Right lobe of liver (tissue), 4 donors: ENCODE measurements at regions not wholly inside any gene's neighbourhood (a gene's known extent, or its start where the extent isn't known, plus 50 kb on each side); places are given as distances from the start of the nearest gene placed in this dataset.

Experiments
- CTCF ChIP-seq, 4 donors: fragments of 200-600 bp in 3 of 4; fragments of 450-650 bp in 1 of 4; IDR thresholded peaks; one replicate each; pipeline versions ENCODE4 v1.5.1 to v1.8.0; 2016 to 2022; ENCODE audit warnings: antibody characterized with exemption in 4 of 4, mild to moderate bottlenecking in 2 of 4
- POLR2A ChIP-seq: fragments of 450-650 bp; IDR thresholded peaks from one replicate; pipeline ENCODE4 v1.6.1; 2017; ENCODE audit warnings: antibody characterized with exemption, mild to moderate bottlenecking
- donor health status: DM: no; HTN: no; CAD: no.
- donor health status: DM: no; HTN: no; CAD: no.
- donor health status: DM: no; HTN: yes; CAD: no.

- no peak for TF ChIP-seq POLR2A
- no peak for TF ChIP-seq CTCF (IDR thresholded peaks at IDR 0.05)
Observed at GRCh38 chr11:113634940-113635575, 71.0 kb downstream of the TMPRSS5 start.
